Trophoblast cell (in vitro differentiated cells and primary cell): ENCODE measurements at regions not wholly inside any gene's neighbourhood (a gene's known extent, or its start where the extent isn't known, plus 50 kb on each side); places are given as distances from the start of the nearest gene placed in this dataset.

Experiments used
- DNase-seq, 2 donors: peaks; one replicate each; pipeline ENCODE4 v3.0.0-alpha.2; 2016
- H2AFZ ChIP-seq: 2 replicates; pipeline ENCODE4 v1.6.1; 2013; ENCODE audit warnings: low read length, moderate library complexity, mild to moderate bottlenecking; ENCODE audit not compliant: insufficient read depth, poor library complexity
- H2AK5ac ChIP-seq: 2 replicates; pipeline ENCODE4 v1.6.1; 2013; ENCODE audit warnings: mild to moderate bottlenecking, low read length
- H2BK120ac ChIP-seq: 2 replicates; pipeline ENCODE4 v1.6.1; 2013; ENCODE audit warnings: low read length, mild to moderate bottlenecking, moderate library complexity; ENCODE audit not compliant: insufficient read depth, poor library complexity
- H2BK12ac ChIP-seq: 2 replicates; pipeline ENCODE4 v1.6.1; 2013; ENCODE audit warnings: mild to moderate bottlenecking, low read length, moderate library complexity
- H2BK5ac ChIP-seq: 2 replicates; pipeline ENCODE4 v1.6.1; 2013; ENCODE audit warnings: low read length, low read depth, moderate library complexity, mild to moderate bottlenecking; ENCODE audit not compliant: poor library complexity
- H3K14ac ChIP-seq: 2 replicates; pipeline ENCODE4 v1.6.1; 2013; ENCODE audit warnings: mild to moderate bottlenecking, low read length
- H3K18ac ChIP-seq: 2 replicates; pipeline ENCODE4 v1.6.1; 2013; ENCODE audit warnings: mild to moderate bottlenecking, low read length
- H3K23ac ChIP-seq: 2 replicates; pipeline ENCODE4 v1.6.1; 2013; ENCODE audit warnings: low read length
- H3K27ac ChIP-seq: 2 replicates; pipeline ENCODE4 v1.5.1; 2013; ENCODE audit warnings: low read depth, mild to moderate bottlenecking, inconsistent platforms, low read length, moderate library complexity
- H3K27me3 ChIP-seq: 2 replicates; pipeline ENCODE4 v1.6.1; 2013; ENCODE audit warnings: inconsistent platforms, mild to moderate bottlenecking, low read length, moderate library complexity; ENCODE audit not compliant: insufficient read depth
- H3K36me3 ChIP-seq, 2 experiments: 1 replicate in 1 of 2; 2 replicates in 1 of 2; pipeline ENCODE4 v1.6.1; 2013; ENCODE audit warnings: low read length in 2 of 2, mild to moderate bottlenecking in 2 of 2, moderate library complexity in 1 of 2; ENCODE audit not compliant: insufficient read depth in 2 of 2, control insufficient read depth in 1 of 2
- H3K4ac ChIP-seq: 2 replicates; pipeline ENCODE4 v1.6.1; 2013; ENCODE audit warnings: low read depth, mild to moderate bottlenecking, low read length, moderate library complexity
- H3K4me1 ChIP-seq, 2 experiments: 1 replicate in 1 of 2; 2 replicates in 1 of 2; pipeline ENCODE4 v1.6.1; 2013; ENCODE audit warnings: low read length in 2 of 2, mild to moderate bottlenecking in 2 of 2, moderate library complexity in 1 of 2; ENCODE audit not compliant: insufficient read depth in 2 of 2, control insufficient read depth in 1 of 2
- H3K4me2 ChIP-seq: 2 replicates; pipeline ENCODE4 v1.6.1; 2013; ENCODE audit warnings: inconsistent platforms, mild to moderate bottlenecking, low read length, moderate library complexity
- H3K4me3 ChIP-seq: 2 replicates; pipeline ENCODE4 v1.5.1; 2013; ENCODE audit warnings: mild to moderate bottlenecking, low read depth, low read length, inconsistent platforms
- H3K79me1 ChIP-seq: one replicate; pipeline ENCODE4 v1.6.1; 2013; ENCODE audit warnings: low read length
- H3K79me2 ChIP-seq: 2 replicates; pipeline ENCODE4 v1.6.1; 2013; ENCODE audit warnings: low read length, mild to moderate bottlenecking; ENCODE audit not compliant: control insufficient read depth, insufficient read depth, poor library complexity
- H3K9ac ChIP-seq: 2 replicates; pipeline ENCODE4 v1.6.1; 2013; ENCODE audit warnings: mild to moderate bottlenecking, low read length
- H3K9me3 ChIP-seq: 2 replicates; pipeline ENCODE4 v1.6.1; 2013; ENCODE audit warnings: low read depth, mild to moderate bottlenecking, control low read depth, inconsistent platforms, low read length; ENCODE audit not compliant: insufficient read depth
- H4K12ac ChIP-seq: 2 replicates; pipeline ENCODE4 v1.6.1; 2013; ENCODE audit warnings: low read depth, mild to moderate bottlenecking, low read length, moderate library complexity
- H4K8ac ChIP-seq: 2 replicates; pipeline ENCODE4 v1.6.1; 2013; ENCODE audit warnings: low read depth, mild to moderate bottlenecking, low read length, moderate library complexity
- H4K91ac ChIP-seq: one replicate; pipeline ENCODE4 v1.6.1; 2013; ENCODE audit warnings: low read depth, mild to moderate bottlenecking, low read length, moderate library complexity
- WGBS: extraction: QIAGEN DNeasy Blood & Tissue Kit; methylation state at CpG from one replicate; pipeline ENCODE4 v1.1.7; 2013; ENCODE audit warnings: missing lambda C conversion rate; ENCODE audit not compliant: insufficient read length, insufficient coverage; ENCODE audit errors: extremely low coverage; 5-methylcytosine and 5-hydroxymethylcytosine counted together

- Histone ChIP-seq H3K18ac (no peak overlapping the region), H3K9ac (no peak overlapping the region), H3K36me3 (no peaks in the 10 kb centered on the region), H3K9me3 (peaks cover 3% of the 10 kb centered on the region), H2BK5ac (no peak overlapping the region), H3K27me3 (no peaks in the 10 kb centered on the region), H2BK12ac (peak overlapping the region; percentile 21), H4K12ac (no peak overlapping the region), H3K23ac (no peak overlapping the region), H4K91ac (peak overlapping the region; percentile 15), H3K79me1 (peaks cover 25% of the 10 kb centered on the region), H3K79me2 (no peaks in the 10 kb centered on the region), H3K4me1 (peaks cover 21 to 28% of the 10 kb centered on the region in 2 experiments), H2AFZ (no peak overlapping the region), H3K4me2 (no peak overlapping the region), H3K4me3 (no peak overlapping the region), H3K14ac (no peak overlapping the region), H4K8ac (no peak overlapping the region), H3K4ac (no peak overlapping the region), H2BK120ac (peak overlapping the region; percentile 78), H3K27ac (no peak overlapping the region), H2AK5ac (peak overlapping the region; percentile 42)
- no peak for DNase-seq
- no CpG with 5 or more reads among the region's 4 CpGs for WGBS
These were observed 253.7 kb downstream of the MAFB start for GRCh38 chr20:40435146-40435895.

DNA sequence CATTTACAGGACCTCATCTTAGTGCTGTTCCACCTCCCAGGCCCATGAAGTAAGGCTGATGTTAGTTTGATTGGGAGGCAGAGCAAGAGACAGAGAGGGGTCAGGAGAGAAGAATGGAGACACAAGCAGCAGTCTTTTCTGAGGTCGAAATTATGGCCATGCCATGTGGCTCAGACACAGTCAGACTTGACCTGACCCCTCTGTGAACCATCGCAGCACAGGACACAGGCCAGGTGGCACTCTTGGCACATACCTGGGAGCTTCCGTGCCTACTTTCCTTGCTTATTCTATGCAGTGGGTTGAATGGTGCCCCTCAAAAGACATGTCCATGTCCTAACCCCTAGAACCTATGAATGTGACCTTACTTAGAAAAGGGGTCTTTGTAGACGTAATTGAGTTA lies 254.9 kb downstream of the MAFB start:
- H2BK12ac ChIP-seq, result peak overlapping the region; percentile 73
- DNase-seq, result no peak
- H3K4me2 ChIP-seq, result no peak overlapping the region
- H3K23ac ChIP-seq, result peak overlapping the region; percentile 24
- H3K14ac ChIP-seq, result peak overlapping the region; percentile 64
- H3K79me2 ChIP-seq, result no peaks in the 10 kb centered on the region
- no peak overlapping the region for H3K4me3 ChIP-seq
- no peak overlapping the region for H4K12ac ChIP-seq
- H3K4ac ChIP-seq, result no peak overlapping the region
- no peak overlapping the region for H3K18ac ChIP-seq
- H3K4me1 ChIP-seq, result peaks cover 19 to 24% of the 10 kb centered on the region in 2 experiments
- H4K91ac ChIP-seq, result no peak overlapping the region
- peaks cover 3% of the 10 kb centered on the region for H3K9me3 ChIP-seq
- no peaks in the 10 kb centered on the region for H3K36me3 ChIP-seq
- H2BK120ac ChIP-seq, result peak overlapping the region; percentile 21
- no peak overlapping the region for H3K27ac ChIP-seq
- peaks cover 20% of the 10 kb centered on the region for H3K79me1 ChIP-seq
- H2AFZ ChIP-seq, result no peak overlapping the region
- no peaks in the 10 kb centered on the region for H3K27me3 ChIP-seq
- H2AK5ac ChIP-seq, result peak overlapping the region; percentile 13
- H3K9ac ChIP-seq, result no peak overlapping the region
- H4K8ac ChIP-seq, result no peak overlapping the region
- no peak overlapping the region for H2BK5ac ChIP-seq
- WGBS, result no CpG with 5 or more reads among the region's 4 CpGs

DNA sequence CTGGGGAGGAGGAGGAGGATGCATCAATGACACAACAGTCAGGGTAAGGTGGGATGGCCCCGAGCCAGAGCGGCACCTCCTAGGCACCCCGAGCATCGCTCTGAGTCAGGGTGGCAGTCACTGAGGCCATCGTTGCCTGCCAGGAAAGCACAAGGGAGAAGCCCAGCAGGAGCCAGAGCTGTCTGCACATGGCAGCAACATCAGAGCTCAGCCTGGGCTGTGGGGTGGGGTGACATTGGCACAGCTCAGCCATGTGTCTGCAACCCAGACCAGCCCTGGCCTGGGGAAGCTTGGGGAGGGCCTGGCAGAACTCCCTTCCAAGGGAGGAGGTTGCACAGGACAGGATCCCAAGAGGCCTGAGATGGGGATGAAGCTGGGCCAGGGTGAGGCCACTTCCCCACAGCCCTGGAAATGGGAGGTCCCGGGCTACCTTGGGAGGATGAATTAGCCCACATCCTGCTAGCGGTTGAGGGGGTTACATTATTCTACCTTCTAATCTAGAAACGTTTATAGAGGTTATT lies 255.6 kb downstream of the MAFB start:
- peak overlapping the region; percentile 60 for H2AK5ac ChIP-seq
- H3K36me3 ChIP-seq, result no peaks in the 10 kb centered on the region
- H3K23ac ChIP-seq, result no peak overlapping the region
- peak overlapping the region; percentile 33 for H4K8ac ChIP-seq
- H3K4me2 ChIP-seq, result no peak overlapping the region
- H3K14ac ChIP-seq, result peak overlapping the region; percentile 38
- DNase-seq, result no peak
- H3K4me3 ChIP-seq, result no peak overlapping the region
- H2BK5ac ChIP-seq, result peak overlapping the region; percentile 1
- H3K4me1 ChIP-seq, result peaks cover 19 to 24% of the 10 kb centered on the region in 2 experiments
- H4K12ac ChIP-seq, result no peak overlapping the region
- H3K4ac ChIP-seq, result peak overlapping the region; percentile 6
- no peaks in the 10 kb centered on the region for H3K27me3 ChIP-seq
- no CpG with 5 or more reads among the region's 8 CpGs for WGBS
- peak overlapping the region; percentile 15 for H2BK12ac ChIP-seq
- no peak overlapping the region for H3K27ac ChIP-seq
- no peaks in the 10 kb centered on the region for H3K79me2 ChIP-seq
- H2AFZ ChIP-seq, result no peak overlapping the region
- H3K9ac ChIP-seq, result no peak overlapping the region
- peaks cover 20% of the 10 kb centered on the region for H3K79me1 ChIP-seq
- H2BK120ac ChIP-seq, result peak overlapping the region; percentile 68
- H4K91ac ChIP-seq, result peak overlapping the region; percentile 20
- H3K9me3 ChIP-seq, result peaks cover 3% of the 10 kb centered on the region
- H3K18ac ChIP-seq, result peak overlapping the region; percentile 60

GRCh38 chr20:40431611-40432010 lies 257.4 kb downstream of the MAFB start:
- no CpG with 5 or more reads among the region's 3 CpGs for WGBS
- H2AK5ac ChIP-seq, result no peak overlapping the region
- no peak overlapping the region for H3K23ac ChIP-seq
- H4K8ac ChIP-seq, result peak overlapping the region; percentile 3
- no peak overlapping the region for H3K4me2 ChIP-seq
- H3K36me3 ChIP-seq, result no peaks in the 10 kb centered on the region
- no peaks in the 10 kb centered on the region for H3K27me3 ChIP-seq
- no peak overlapping the region for H3K9ac ChIP-seq
- H3K4me1 ChIP-seq, result peaks cover 9 to 15% of the 10 kb centered on the region in 2 experiments
- peak overlapping the region; percentile 90 for H2BK5ac ChIP-seq
- H2AFZ ChIP-seq, result no peak overlapping the region
- peak overlapping the region; percentile 60 for H3K14ac ChIP-seq
- H4K91ac ChIP-seq, result peak overlapping the region; percentile 60
- peak overlapping the region; percentile 84 for H2BK120ac ChIP-seq
- no peak overlapping the region for H4K12ac ChIP-seq
- peak; percentile 38 to 62 for DNase-seq
- peaks cover 11% of the 10 kb centered on the region for H3K79me1 ChIP-seq
- H3K4me3 ChIP-seq, result no peak overlapping the region
- peaks cover 3% of the 10 kb centered on the region for H3K9me3 ChIP-seq
- peak overlapping the region; percentile 61 for H2BK12ac ChIP-seq
- no peaks in the 10 kb centered on the region for H3K79me2 ChIP-seq
- peak overlapping the region; percentile 77 for H3K27ac ChIP-seq
- H3K18ac ChIP-seq, result no peak overlapping the region
- H3K4ac ChIP-seq, result peak overlapping the region; percentile 81
